ENCODE measurements at regions not wholly inside any gene's neighbourhood (a gene's known extent, or its start where the extent isn't known, plus 50 kb on each side); places are given as distances from the start of the nearest gene placed in this dataset.

- TF ChIP-seq YY1 (IDR thresholded peaks at IDR 0.05; ENCODE audit: insufficient read depth, insufficient read length): no peak
- no peak for TF ChIP-seq ZNF274 (IDR thresholded peaks at IDR 0.05; ENCODE audit: low read depth, low read length)
Measured at GRCh38 chr10:9111976-9112375, 1057.5 kb downstream of the GATA3 start.
